Brain microvascular endothelial cell (primary cell): ENCODE measurements at regions not wholly inside any gene's neighbourhood (a gene's known extent, or its start where the extent isn't known, plus 50 kb on each side); places are given as distances from the start of the nearest gene placed in this dataset.

Experiments
- DNase-seq: peaks from one replicate; pipeline ENCODE4 v3.0.0-alpha.2; 2020
- H3K27ac ChIP-seq: fragments of 250-450 bp; sonication (Bioruptor Pico); 2 replicates; pipeline ENCODE4 v1.5.1; 2020; ENCODE audit warnings: mild to moderate bottlenecking, moderate library complexity
- H3K27me3 ChIP-seq: fragments of 250-450 bp; sonication (Bioruptor Pico); replicated peaks from 2 replicates; pipeline ENCODE4 v1.5.1; 2020; ENCODE audit warnings: mild to moderate bottlenecking
- H3K36me3 ChIP-seq: fragments of 250-450 bp; sonication (Bioruptor Pico); replicated peaks from 2 replicates; pipeline ENCODE4 v1.5.1; 2020; ENCODE audit warnings: mild to moderate bottlenecking
- H3K4me3 ChIP-seq: 2 replicates; pipeline ENCODE4 v1.5.1; 2011; ENCODE audit warnings: low read depth, mild to moderate bottlenecking, control low read depth, low read length, moderate library complexity
- in situ Hi-C: cut with HindIII; loops from 2 replicates; pipeline ENCODE4 v1.10.0; 2017; ENCODE audit warnings: low sequenced_read_pairs, low pct_ligation_motif_present
- TF ChIP-seq, protein P1 (sequence below): IDR thresholded peaks from 2 replicates; pipeline ENCODE4 v1.5.1; 2011; ENCODE audit warnings: low read depth, mild to moderate bottlenecking, moderate library complexity, low read length, control low read depth, inconsistent platforms; ENCODE audit errors: missing control alignments

DNA sequence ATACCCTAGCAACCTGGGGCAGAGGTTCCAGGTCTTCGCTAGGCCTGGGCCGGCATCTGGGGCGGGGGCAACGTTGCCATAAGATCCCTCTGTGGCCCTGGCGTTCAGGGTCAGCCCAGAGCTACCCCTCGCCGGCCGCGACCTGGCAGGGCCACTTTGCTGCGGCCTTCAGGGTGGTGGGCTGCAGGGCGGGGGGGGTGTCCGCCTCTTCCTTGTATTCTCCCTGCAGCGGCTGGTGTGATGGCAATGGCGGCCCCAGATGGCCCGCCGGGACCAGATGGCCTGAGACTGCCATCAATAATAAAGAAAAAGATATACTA, 539.2 kb upstream of the POT1 start:
- Histone ChIP-seq H3K27ac (no peak overlapping the region), H3K4me3 (no peak overlapping the region), H3K27me3 (no peaks in the 10 kb centered on the region), H3K36me3 (no peaks in the 10 kb centered on the region)
- no peak for DNase-seq
- TF ChIP-seq, protein P1, sequence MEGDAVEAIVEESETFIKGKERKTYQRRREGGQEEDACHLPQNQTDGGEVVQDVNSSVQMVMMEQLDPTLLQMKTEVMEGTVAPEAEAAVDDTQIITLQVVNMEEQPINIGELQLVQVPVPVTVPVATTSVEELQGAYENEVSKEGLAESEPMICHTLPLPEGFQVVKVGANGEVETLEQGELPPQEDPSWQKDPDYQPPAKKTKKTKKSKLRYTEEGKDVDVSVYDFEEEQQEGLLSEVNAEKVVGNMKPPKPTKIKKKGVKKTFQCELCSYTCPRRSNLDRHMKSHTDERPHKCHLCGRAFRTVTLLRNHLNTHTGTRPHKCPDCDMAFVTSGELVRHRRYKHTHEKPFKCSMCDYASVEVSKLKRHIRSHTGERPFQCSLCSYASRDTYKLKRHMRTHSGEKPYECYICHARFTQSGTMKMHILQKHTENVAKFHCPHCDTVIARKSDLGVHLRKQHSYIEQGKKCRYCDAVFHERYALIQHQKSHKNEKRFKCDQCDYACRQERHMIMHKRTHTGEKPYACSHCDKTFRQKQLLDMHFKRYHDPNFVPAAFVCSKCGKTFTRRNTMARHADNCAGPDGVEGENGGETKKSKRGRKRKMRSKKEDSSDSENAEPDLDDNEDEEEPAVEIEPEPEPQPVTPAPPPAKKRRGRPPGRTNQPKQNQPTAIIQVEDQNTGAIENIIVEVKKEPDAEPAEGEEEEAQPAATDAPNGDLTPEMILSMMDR, result no peak
- in situ Hi-C loops, result no loop called here

DNA sequence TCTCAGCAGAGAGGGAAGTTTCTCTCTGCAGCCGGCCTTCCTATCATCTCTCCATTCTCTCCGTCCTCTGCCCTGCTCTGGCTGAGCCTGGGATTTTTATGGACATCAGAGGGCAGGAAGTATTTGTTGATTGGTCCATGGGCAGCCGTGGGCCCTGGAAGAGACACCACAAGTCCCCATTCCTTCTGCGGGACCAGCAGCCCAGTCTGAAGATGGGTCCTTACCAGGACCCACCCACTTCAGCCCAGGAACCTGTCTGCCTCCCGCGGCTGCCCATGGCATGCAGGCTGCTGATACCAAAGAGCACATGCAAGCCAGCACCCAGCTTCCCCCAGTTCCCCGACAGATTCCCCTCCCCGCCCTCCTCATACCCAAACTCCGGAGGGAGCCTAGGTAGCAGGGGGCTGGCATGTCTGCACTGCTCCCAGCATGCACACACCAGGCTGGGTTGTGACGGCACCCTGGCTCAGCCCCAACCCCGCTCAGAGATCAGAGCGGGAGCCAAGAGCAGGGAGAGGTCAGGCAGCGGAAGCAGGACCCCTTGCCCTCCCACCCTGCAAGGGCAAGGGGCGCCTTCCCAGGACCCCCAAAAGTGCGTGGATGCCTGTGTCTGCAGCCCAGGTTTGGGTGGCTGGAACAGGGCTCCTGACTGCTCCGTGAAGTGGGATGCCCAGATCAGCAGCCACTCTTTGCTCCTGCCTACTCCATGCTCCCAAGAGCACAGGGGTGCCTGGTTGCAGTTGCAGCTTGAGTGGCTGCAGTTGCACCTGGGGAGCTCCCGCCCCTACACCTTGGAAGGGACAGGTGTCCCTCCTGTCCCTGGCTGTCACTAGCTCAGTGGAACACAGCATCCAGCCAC, 538.6 kb upstream of the POT1 start:
- Histone ChIP-seq H3K4me3 (no peak overlapping the region), H3K27ac (no peak overlapping the region), H3K27me3 (no peaks in the 10 kb centered on the region), H3K36me3 (no peaks in the 10 kb centered on the region)
- TF ChIP-seq, protein P1, result no peak
- in situ Hi-C loops, result no loop called here
- no peak for DNase-seq

DNA sequence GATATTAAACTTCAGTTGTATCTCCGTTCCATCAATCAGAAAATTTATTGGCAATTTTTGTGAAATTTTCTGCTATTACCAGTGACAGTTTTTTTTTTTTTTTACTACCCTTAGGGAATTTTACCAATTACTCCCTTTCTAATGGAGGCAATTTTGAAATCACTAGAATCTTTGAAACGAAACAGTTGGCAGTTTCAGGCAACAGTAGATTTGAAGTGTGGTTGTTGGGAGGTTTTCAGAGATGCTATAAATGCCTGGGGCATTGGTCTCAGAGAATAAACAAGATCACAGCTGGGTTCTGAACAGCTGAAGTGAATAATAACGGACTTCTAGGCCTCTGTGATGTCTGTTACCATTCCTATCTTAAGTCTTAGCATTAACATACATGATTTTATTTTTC, 535.9 kb upstream of the POT1 start:
- H3K4me3 ChIP-seq, result no peak overlapping the region
- no peaks in the 10 kb centered on the region for H3K36me3 ChIP-seq
- TF ChIP-seq, protein P1, result no peak
- H3K27me3 ChIP-seq, result no peaks in the 10 kb centered on the region
- H3K27ac ChIP-seq, result no peak overlapping the region
- DNase-seq, result no peak
- in situ Hi-C loops, result no loop called here

DNA sequence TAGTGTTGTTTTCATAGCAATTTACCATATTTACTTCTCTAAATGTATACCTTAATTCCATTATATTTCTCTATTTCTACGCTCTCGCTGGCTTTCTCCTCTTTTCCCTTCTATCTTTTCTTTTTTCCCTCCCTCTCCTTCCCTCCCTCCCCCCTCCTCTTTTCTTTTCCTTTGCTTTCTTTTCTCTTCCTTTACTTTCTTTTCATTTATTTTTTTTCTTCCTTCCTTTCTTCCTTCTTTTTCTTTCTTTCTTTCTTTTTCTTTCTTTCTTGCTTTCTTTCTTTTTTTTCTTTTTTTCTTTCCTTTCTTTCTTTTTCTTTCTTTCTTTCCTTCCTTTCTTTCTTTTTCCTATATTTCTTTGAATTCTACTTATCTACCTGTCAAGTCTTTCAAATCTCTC, 533.0 kb upstream of the POT1 start:
- no peak overlapping the region for H3K27ac ChIP-seq
- in situ Hi-C loops, result no loop called here

DNA sequence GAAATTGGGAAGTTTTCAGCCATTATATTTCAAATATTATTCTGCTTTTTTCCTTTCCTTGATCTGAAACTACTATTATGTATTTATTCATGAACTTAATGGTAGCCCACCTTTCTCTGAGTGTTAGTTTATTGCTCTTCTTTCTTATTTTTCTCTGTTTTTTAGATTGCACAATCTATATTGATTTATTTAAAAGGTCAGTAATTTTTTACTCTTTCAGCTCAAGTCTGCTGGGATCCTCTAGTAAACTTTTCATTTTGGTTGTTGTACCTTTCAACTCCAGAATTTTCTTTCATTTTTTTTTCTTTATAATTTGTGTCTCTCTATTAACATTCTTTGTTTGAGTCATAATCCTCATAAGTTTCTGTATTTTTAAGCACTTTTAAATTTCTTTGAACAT, 529.4 kb upstream of the POT1 start:
- Histone ChIP-seq H3K36me3 (no peaks in the 10 kb centered on the region), H3K27ac (no peak overlapping the region), H3K4me3 (no peak overlapping the region), H3K27me3 (no peaks in the 10 kb centered on the region)
- in situ Hi-C loops, result no loop called here
- DNase-seq, result no peak
- TF ChIP-seq, protein P1, result no peak

More for the DNA sequence above, 533.0 kb upstream of the POT1 start:
- no peak overlapping the region for H3K4me3 ChIP-seq
- TF ChIP-seq, protein P1, result no peak
- H3K36me3 ChIP-seq, result no peaks in the 10 kb centered on the region
- DNase-seq, result no peak
- H3K27me3 ChIP-seq, result no peaks in the 10 kb centered on the region

DNA sequence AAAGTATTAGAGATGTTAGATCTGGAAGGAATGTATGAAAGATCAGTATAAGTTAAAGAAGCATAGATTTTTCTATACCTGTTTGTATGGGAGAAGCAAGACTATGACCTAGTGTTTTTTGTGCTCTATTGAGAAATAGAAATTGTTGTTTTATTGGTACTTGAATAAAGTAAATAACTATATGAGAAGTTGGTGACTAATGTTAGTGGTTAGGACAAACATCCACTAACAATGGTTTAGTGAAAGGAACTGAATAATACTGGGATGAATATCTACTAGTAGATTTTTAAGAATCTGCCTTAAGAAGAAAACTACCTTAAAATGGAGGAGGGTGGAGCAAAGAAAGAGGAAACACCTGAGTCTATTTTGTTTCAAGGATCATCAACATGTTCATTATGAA, 521.1 kb upstream of the POT1 start:
- H3K27me3 ChIP-seq, result no peaks in the 10 kb centered on the region
- TF ChIP-seq, protein P1, result no peak
- no peak overlapping the region for H3K4me3 ChIP-seq
- no peaks in the 10 kb centered on the region for H3K36me3 ChIP-seq
- H3K27ac ChIP-seq, result no peak overlapping the region
- DNase-seq, result no peak
- in situ Hi-C loops, result no loop called here
